GM21367 (cell line): ENCODE measurements at regions not wholly inside any gene's neighbourhood (a gene's known extent, or its start where the extent isn't known, plus 50 kb on each side); places are given as distances from the start of the nearest gene placed in this dataset.

Experiments
- ATAC-seq: cut with Tn5 transposase; IDR thresholded peaks from one replicate; pipeline ENCODE4 v1.9.1; 2021; ENCODE audit not compliant: unreplicated experiment

DNA sequence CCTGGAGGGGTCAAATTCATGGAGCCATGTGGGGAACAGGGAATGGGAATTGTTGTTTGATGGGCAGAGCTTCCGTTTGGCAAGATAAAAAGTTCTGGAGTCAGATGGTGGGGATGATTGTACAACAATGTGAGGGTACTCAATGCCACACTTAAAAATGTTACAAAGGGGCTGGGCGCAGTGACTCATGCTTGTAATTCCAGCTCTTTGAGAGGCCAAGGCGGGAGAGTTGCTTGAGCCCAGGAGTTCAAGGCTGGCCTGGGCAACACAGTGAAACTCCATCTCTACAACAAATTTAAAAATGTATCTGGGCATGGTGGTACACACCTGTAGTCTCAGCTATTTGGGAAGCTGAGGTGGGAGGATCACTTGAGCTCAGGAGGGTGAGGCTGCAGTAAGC, 66.0 kb upstream of the DIO3 start:
- ATAC-seq: no peak

DNA sequence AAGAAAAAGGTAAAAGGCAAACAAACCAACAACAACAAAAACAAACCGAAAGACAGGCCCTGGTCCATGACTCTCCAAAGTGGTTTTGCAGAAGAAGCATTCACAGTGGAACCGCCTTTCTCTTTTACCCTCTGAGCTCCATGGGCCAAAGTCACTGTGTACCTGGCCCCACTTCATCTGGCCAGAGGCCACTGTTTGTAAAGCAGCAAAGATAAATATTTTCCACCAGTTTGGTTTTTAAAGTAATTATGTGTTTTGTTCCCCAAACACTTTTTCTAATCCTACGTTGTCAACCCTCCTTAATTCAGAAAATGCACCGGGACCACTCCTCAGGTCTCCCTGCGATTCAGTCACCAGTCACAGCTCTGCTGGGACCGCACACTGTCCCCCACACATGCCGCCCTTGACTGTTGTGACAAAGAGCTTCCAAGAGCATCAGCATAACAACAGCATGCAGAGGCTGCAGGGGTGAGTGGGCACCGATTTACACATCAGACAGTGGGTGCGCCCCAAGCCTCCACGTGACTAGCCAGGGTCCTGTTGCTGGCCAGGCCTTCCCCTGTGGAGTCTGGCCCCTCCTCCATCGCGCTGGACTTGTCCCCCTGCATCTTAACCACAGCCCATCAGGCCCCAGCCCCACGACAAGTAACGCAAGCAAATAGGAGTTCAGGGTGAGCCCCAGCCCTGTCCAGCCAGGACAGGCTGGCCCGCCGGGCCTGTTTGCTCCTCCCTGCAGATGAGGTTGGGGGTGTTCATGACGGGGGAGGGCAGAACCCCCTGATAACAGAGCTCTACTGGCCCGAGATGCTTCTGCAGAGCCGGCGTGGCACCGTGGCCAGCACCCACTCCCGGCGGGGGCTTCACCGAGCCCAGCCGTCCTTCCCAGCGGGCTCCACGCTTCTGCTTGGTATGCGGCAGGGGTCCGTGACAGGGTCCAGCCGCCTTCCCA, 65.2 kb upstream of the DIO3 start:
- ATAC-seq: no peak

DNA sequence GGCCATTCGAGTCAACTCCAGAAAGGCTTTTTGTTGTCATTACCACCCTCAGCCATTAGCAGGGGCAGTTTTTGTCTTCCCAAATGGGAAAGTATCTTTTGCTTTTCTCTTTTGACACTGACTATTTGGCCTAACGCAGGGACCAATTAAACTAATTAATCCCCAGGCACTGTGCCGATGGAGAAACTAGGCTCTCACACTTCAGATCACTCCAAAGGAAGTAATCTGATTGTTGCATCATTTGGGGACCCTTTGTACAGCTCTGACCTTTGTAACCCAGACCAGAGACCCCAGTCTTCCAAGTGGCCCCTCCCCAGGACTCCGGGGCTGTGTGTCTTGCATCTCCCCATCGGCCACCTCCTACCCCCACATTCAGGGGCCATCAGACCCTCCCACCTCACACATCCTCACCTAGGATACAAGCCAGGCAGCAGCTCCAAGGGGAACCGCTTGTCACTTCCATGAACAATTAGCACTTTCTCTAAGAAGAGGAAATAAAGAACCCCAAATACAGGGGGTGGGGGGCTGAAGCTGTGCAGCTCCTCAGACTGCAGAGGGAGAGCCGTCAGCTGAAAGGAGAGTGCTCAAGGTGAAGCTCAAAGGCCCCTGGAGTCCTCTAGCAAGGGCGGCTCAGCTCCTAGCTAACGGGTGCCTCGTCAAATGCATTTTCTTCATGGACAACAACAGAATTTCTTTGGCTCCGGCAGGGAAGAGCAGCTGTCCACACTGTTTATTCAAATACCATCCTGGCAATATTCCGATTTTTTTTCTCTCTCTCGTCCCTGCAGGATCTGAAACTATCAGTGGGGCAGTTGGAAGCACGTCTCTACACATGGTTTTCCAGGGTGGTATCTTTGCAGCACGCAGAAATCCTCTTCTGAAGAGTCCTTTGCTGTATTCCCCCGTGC, 64.3 kb upstream of the DIO3 start:
- no peak for ATAC-seq

DNA sequence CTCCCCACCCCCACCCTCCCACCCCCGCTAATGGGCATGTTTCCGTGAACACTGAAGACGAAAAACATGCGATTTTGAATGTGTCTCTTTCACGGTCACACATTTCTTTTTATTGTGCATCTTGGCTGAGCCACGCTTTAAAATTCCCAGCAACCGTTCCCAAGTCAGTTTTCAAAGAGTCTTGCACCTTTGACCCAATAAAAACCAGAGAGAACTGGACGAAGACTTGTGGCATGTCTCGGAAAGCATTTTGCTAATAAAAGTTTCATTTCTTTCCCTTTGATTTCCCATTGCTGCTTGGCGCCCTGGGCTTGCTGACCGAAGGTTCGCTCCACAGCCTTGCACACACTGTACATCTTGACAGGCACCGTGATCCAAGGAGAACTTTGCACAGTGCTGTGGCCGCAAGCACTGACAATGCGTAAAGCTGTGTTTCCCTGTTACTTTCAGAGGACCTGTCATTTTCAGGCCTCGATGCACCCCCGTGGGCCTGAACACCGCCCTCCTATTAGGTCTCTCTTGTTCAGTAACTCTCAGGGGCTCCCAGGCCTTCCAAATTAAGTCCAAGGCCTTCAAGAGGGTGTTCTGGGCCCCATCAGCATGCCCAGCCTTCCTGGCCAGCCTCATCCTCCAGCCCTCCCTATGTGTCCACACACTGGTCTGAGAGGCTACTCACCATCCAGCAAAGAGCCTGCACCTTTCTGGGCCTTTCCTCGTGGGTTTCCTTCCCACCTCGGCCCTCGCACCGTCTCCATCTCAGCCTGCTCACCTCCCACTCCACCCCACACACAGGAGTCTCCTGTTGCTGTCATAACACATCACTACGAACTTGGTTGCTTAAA, 63.4 kb upstream of the DIO3 start:
- no peak for ATAC-seq

DNA sequence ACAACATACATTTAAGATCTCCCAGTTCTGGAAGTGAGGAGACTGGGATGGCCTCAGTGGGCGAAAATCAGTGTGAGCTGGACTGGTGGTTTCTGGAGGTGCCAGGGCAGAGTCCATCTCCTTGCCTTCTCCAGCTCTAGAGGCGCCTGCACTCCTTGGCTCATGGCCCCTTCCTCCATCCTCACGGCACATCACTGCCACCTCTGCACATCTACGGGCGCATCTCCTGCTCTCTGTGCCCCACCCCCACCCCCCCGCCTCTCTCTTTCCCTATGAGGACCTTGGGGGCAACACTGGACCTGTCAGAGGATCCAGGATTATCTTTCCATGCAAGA, 62.8 kb upstream of the DIO3 start:
- ATAC-seq: no peak

DNA sequence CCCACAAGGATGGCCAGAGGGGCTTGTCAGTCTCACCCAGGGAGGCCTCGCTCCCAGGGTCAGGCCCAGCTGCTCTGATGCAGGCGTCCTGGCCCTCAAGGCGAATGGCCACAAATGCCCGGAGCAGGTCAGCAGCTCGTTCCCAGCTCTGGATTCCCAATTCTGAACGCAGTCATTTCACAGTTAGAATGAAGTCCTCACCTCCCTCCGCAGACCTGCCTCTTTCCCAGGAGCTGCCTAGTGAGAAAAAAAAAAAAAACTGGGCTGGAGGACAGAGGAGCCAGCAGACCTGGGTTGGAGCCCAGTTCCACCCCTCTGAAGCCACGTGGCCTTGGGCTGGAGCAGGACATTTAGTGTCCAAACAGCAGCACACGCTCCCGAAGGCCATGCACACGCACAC, 62.2 kb upstream of the DIO3 start:
- ATAC-seq: no peak

DNA sequence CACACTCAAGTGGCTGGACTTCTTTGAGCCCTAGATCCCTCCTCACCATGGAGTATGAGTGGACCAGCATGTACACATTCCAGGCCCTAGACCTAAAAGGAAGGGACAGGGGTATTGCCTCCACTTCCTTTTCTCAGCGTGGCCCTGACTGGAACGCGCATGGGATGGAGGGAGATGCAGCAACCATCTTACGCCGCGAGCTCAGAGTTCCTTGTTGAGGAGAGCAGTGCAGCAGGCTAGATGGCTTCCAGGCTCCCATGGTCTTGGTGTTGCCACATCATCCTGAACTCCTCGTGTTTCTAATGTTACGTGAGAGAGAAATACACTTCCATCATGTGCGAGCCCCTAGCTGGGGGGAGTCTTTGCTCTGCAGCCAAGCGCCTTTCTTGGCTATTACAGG, 61.8 kb upstream of the DIO3 start:
- ATAC-seq: no peak

DNA sequence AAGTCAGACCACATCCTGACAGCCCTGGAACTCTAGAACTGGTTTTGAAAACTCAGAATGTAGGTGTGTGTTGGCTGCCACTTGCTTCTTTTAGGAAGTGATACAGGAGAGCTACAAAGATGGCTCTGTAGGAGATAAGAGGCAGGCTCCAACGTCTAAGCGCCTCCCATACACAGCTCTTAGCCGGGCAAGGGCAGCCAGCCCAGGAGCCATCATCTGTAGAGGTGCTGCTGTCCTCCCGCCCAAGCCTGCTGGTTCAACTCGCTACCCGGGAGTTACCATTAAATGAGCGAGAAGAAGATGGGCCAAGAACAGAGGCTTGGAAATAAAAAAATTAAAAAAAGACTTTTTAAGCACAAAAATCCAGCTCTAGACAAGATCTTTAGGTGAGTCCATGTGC, 61.2 kb upstream of the DIO3 start:
- no peak for ATAC-seq

DNA sequence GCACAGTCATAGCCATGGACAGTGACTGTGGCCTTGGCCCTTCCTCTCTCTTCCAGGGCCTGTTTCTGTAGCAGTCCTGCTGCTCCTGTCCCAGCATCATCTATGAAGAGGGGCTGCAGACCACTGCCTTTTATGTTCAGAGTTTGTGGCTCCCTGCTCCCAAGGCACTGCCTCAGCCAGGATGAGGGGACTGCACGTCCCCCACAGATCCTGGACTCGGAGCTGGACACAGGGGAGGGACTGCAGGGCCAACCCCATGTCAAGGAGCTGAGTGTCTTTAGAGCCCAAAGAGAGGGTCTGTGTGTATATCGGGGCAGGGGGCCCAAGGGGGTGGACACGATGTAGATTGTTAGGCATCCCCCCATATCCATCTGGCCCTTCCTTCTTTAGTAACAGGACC, 60.6 kb upstream of the DIO3 start:
- no peak for ATAC-seq

DNA sequence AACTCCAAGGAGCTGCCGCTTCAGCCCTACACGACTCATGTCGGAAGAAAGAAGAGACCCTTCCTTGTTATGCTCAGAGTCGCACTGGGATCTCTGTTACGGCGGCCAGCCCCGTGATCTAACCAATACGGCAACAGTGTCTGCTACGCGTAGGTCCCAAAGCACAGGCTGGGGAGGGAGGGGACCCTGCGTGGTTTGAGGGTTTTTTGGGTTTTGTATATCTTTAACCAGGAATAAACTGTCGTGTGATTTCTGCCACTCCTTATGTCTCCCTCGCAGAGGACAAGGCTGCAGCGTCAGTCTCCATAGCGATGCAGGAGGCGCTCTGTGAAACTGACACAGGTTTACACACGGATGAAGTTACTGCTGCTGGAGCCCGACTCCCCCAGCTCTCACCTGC, 60.0 kb upstream of the DIO3 start:
- ATAC-seq: no peak

DNA sequence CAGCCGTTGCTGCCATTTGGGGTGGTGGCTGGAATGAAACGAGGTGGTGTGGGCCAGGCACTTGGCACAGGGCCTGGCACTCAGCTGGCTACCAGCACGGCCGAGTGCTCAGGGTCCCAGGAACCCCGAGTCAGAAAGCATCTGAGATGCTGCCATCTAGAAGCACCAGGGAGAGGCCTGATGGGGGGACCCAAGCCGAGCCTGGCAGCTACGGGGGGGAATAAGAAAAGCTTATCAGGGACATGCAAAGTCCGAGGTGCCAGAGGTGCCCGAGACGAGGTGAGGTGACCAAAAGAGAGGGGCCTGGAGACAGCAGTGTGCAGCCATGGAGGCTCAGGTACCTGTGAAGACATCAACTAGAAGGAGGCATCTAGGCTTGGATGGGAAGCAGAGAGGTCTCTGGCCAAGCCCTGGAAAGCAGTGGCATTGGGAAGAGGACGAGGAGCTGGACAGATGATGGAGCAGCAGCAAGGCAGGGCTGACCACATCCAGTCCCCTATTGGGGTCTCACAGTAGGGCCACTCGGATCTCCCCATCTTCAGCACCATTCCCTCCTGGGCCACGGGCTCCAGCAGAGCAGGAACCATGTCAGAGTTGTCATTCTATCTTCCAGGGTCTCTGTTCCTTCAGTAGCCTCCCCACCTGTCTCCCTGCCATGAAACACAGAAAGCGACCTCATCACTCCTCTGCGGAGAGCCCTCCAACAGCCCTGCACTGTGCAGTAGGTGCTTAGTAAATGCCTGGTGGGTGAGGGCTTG, 59.3 kb upstream of the DIO3 start:
- no peak for ATAC-seq

DNA sequence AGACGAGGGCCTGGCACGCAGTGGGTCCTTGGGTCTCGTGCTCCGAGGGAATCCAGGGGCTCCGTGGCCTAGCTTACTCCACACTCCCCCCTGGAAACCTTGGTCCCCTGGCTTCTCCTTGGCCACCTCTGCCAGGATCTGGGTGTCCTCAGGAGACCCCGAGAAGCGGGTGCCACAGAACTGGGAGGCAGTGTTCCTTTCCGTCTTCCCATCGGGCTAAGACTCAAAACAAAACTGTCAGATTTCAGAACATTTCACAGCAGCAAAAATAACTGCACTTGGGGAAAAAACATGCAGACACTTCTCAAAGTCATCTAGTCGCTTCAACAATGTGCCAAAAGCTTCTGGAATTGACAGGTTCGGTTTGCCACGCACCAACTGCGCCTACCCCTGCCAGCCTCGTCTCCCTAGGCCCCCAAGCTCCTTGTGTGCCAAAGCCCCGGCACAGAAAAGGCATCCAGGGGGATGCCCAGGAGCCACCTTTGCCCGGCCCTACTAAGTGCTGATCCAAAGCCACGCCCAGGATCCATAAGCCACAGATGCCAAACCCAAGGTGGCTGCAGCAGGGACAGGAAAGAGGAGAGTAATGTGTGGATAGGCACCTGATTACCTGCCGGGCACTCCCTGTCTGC, 58.4 kb upstream of the DIO3 start:
- ATAC-seq: no peak

DNA sequence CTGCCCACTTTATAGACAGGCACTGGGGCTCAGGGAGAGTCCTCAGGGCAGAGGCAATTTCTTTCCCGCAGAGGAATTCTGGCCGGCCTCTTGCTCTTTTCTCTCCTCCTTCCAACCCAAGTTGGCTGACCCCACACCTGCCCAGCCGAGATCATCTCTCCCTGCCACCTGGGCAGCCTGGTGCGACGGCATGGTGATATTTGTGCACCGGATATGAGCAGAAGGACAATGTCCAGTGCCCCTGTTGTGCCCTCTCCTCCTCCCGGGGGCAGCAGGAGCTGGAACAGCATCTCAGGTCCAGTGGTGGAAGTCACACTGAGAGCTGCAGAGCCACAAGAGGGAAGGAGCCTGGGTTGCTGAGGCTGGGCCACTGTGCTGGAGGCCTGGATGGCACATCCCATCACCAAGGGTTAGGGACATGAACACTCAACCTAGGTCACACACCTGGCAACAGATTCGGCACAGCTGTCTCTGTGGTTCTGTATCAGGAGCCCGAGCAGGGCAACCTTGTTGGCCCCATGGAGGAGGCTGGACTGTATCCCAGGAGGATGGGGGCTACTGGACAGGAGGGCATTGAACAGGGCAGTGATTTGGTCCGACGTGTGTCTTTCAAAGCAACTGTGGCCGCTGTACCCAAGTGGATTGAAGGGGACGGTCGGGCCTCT, 57.7 kb upstream of the DIO3 start:
- no peak for ATAC-seq

DNA sequence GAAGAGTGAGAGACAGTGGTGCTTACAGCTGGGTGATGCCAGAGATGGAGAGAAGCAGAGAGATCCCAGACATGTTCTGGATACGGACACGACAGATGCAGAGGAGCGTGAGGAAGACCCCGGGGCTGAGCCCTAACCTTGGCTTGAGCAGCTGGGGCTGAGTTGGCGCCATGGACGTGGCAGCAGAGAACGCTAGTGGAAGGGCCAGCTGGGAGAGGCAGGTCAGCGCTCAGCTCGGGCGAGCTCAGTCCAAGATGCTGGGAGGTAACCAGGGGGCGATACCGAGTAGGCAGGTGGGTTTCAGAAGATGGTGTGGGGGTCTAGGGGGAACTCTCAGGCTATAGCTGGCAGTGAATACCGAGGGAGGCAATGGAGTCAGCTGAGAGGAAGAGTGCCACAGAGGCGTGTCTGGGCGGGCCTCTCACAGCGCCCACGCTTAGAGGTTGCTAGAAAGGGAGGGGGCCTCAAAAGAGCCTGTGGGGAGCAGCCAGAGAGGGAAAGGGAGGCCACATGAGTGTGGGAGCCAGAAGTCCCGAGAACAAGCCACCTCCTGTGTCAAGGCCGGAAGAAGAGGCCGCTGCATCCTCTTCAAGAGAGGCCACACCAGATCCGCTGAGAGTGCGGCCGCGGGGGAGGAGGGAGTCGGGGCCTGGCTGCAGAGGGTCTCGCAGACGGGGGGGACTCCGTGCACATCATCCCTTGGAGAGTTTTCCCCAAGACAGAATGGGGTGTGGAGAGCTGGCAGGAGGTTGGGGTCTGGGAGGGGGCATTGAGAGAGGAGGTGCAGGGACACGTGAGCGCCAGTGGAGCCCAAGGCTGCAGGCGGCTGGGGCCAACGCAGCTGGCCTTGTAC, 57.0 kb upstream of the DIO3 start:
- no peak for ATAC-seq

DNA sequence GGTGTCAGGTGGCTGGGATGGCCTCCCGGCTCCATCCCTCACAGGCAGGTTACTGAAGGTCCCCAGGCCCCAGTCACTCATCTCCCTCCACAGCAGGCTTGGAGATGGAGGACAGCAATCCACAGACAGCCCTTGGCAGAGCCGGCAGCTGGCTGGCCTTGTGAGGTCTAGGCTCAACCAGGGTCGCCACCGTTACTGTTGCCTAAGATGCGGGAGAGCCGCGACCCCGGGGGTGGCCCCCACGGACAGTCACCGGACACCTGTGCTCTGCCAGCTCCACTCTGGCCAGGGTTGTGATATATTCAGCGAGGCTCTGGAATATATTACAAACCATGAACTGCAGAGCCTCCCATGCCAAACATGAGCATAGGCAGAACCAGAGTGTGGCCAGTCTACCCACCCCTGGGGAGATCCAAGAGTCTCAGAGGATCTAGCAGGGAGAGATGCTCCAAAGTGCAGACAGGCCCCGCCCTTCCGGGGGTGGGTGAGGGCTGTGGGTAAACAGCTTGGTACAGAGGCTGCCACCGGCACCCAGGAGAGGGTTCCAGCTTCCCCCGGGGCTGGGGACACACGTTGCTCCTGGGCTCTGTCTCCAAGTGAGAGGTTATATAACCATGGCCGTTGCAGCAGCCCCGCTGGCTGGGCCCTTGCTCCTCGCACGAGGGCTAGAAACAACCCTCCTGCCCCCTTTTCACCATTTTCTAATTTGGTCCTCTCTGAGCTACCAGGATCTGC, 55.9 kb upstream of the DIO3 start:
- ATAC-seq: no peak

DNA sequence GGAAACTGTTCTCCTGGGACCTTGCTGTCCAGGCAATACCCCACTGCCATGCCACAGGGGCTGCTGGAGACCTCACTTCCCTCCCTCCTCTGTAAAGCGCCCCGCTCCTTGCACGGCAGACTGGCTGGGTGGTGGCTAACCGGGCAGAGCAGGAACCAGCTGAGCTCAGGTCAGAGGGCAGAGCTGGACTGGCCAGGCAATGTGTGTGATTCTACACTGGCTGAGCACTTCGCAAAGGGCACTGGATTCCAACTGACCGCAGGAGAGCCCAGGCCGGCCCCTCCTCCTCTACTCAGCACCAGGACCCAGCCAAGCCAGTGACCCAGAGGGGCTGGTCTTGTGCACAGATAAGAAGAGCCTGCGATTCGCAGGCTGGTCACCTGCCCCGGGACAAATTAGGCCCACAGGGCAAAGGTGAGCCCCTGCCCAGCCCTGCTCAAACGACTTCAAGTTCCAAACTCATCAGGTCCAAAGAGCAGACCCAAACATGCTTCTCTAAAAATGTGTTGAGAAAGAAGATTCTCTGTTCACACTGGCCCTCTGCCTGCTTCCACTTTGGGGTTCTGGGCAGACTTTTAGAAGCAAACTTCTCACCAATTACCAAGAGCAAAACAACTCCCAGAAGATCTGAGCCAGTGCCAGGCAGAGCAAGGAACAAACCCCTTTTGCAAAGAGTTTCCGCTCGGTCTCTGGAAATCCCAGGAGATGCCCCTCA, 54.9 kb upstream of the DIO3 start:
- no peak for ATAC-seq
